C4-2B (cell line): ENCODE measurements at regions not wholly inside any gene's neighbourhood (a gene's known extent, or its start where the extent isn't known, plus 50 kb on each side); places are given as distances from the start of the nearest gene placed in this dataset.

Source experiments
- CTCF ChIP-seq: fragments of 450-650 bp; conservative IDR thresholded peaks from 2 replicates; pipeline ENCODE4 v1.5.1; 2017; ENCODE audit warnings: mild to moderate bottlenecking
- ZFX ChIP-seq: fragments of 450-650 bp; IDR thresholded peaks from 2 replicates; pipeline ENCODE4 v1.6.1; 2017

- no peak for TF ChIP-seq CTCF
- no peak for TF ChIP-seq ZFX
Measured at GRCh38 chr1:199290186-199290585, 651.3 kb downstream of the PTPRC start.
